Kidney epithelial cell (primary cell): ENCODE measurements at regions not wholly inside any gene's neighbourhood (a gene's known extent, or its start where the extent isn't known, plus 50 kb on each side); places are given as distances from the start of the nearest gene placed in this dataset.
"Not testable (repeated sequence)": the region's sequence is repeated elsewhere in the genome, so short reads cannot be mapped to it uniquely, and the experiment has no call there.

Experiments
- DNase-seq: peaks from one replicate; pipeline ENCODE4 v3.0.0-alpha.2; 2010; ENCODE audit warnings: low read depth
- H3K27me3 ChIP-seq: 2 replicates; pipeline ENCODE4 v1.6.0; 2011; ENCODE audit warnings: low read length; ENCODE audit not compliant: control insufficient read depth, insufficient read depth
- H3K36me3 ChIP-seq: 2 replicates; pipeline ENCODE4 v1.5.1; 2011; ENCODE audit warnings: low read length; ENCODE audit not compliant: control insufficient read depth, insufficient read depth
- H3K4me3 ChIP-seq: 2 replicates; pipeline ENCODE4 v1.5.1; 2011; ENCODE audit warnings: low read depth, mild to moderate bottlenecking, control low read depth, low read length
- CTCF ChIP-seq: IDR thresholded peaks from 2 replicates; pipeline ENCODE4 v1.5.1; 2011; ENCODE audit warnings: mild to moderate bottlenecking, moderate library complexity, low read length, control low read depth, inconsistent platforms; ENCODE audit not compliant: insufficient read depth, poor library complexity, severe bottlenecking

GRCh38 chr4:158350161-158350560 is 139.9 kb downstream of the TMEM144 start:
- no peak for TF ChIP-seq CTCF
- no peak overlapping the region for H3K4me3 ChIP-seq
- H3K27me3 ChIP-seq, result no peaks in the 10 kb centered on the region
- no peaks in the 10 kb centered on the region for H3K36me3 ChIP-seq
- no peak for DNase-seq

- TF ChIP-seq CTCF, result no peak
- Histone ChIP-seq H3K4me3 (no peak overlapping the region), H3K27me3 (no peaks in the 10 kb centered on the region), H3K36me3 (no peaks in the 10 kb centered on the region)
- DNase-seq, result no peak
These were observed 143.4 kb downstream of the TMEM144 start for GRCh38 chr4:158353541-158354304.

DNA sequence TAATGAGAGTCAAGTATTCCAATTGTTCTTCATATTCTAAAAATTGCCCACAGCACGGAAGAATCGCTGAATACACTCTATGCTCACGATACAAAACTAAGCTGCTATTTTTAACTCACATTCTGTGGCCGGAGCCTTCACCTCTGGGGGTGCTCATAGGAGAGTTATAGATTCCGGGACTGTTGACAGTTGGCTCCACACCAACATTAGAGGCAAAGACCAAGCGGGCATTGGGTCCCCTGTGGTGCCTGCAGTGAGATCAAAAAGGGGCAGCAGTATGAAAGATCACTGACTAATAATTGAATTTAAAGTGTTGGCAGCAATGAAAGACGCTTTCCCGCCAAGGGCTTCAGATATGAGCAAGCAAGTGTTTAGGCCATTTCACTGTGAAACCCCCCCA is 146.0 kb downstream of the TMEM144 start:
- DNase-seq, result no peak
- no peak overlapping the region for H3K4me3 ChIP-seq
- no peak for TF ChIP-seq CTCF
- no peaks in the 10 kb centered on the region for H3K36me3 ChIP-seq
- H3K27me3 ChIP-seq, result no peaks in the 10 kb centered on the region

DNA sequence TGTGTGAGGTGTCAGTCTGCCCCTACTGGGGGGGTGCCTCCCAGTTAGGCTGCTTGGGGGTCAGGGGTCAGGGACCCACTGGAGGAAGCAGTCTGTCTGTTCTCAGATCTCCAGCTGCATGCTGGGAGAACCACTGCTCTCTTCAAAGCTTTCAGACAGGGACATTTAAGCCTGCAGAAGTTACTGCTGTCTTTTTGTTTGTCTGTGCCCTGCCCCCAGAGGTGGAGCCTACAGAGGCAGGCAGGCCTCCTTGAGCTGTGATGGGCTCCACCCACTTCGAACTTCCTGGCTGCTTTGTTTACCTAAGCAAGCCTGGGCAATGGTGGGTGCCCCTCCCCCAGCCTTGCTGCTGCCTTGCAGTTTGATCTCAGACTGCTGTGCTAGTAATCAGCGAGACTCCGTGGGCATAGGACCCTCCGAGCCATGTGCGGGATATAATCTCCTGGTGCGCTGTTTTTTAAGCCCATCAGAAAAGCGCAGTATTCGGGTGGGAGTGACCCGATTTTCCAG is 153.7 kb upstream of the RXFP1 start:
- not testable (repeated sequence) for DNase-seq, H3K36me3 ChIP-seq, H3K27me3 ChIP-seq, H3K4me3 ChIP-seq

- DNase-seq, result no peak
- Histone ChIP-seq H3K27me3 (no peaks in the 10 kb centered on the region), H3K36me3 (no peaks in the 10 kb centered on the region), H3K4me3 (no peak overlapping the region)
- TF ChIP-seq CTCF, result no peak
These were observed 150.5 kb upstream of the RXFP1 start for GRCh38 chr4:158371158-158371557.

DNA sequence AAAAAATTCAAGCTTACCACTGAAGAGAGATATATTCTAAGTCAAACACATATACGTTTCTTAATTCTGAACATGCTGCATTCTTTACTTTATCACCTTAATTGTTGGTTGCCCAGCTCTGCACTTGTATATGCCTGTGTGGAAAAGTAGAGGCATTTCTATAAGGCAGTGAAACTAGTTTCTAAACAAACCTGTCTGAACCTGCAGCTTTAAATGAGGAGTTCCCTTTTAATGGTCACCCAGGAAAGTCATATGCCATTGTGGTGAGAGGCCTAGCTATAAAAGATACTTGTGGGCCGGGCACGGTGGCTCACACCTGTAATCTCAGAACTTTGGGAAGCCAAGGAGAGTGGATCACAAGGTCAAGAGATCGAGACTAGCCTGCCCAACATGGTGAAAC is 147.4 kb upstream of the RXFP1 start:
- Histone ChIP-seq H3K36me3 (no peaks in the 10 kb centered on the region), H3K4me3 (no peak overlapping the region), H3K27me3 (no peaks in the 10 kb centered on the region)
- DNase-seq, result no peak
- no peak for TF ChIP-seq CTCF
